Neural cell (in vitro differentiated cells): ENCODE measurements at regions not wholly inside any gene's neighbourhood (a gene's known extent, or its start where the extent isn't known, plus 50 kb on each side); places are given as distances from the start of the nearest gene placed in this dataset.
"Not testable (repeated sequence)": the region's sequence is repeated elsewhere in the genome, so short reads cannot be mapped to it uniquely, and the experiment has no call there.

Experiments used
- H2AFZ ChIP-seq: fragments of 200-600, 300-800 bp; sonication (generic), shearing (Covaris generic); 2 replicates; pipeline ENCODE4 v1.6.0; 2014; ENCODE audit warnings: low read depth, mild to moderate bottlenecking, antibody characterized with exemption, low read length, moderate library complexity
- H3F3A ChIP-seq: fragments of 200-600 bp; shearing (Covaris generic); 2 replicates; pipeline ENCODE4 v1.6.1; 2016; ENCODE audit warnings: mild to moderate bottlenecking, moderate library complexity, mixed read lengths, antibody characterized with exemption, low read length; ENCODE audit not compliant: insufficient read depth, poor library complexity, severe bottlenecking
- H3K27ac ChIP-seq: fragments of 200-600, 300-800 bp; sonication (generic), shearing (Covaris generic); 2 replicates; pipeline ENCODE4 v1.5.1; 2014; ENCODE audit warnings: mild to moderate bottlenecking, low read length, moderate library complexity
- H3K27me3 ChIP-seq: fragments of 300-800, 200-600 bp; sonication (generic), shearing (Covaris generic); 2 replicates; pipeline ENCODE4 v1.6.0; 2014; ENCODE audit warnings: mild to moderate bottlenecking, low read depth, low read length, moderate library complexity; ENCODE audit not compliant: insufficient read depth
- H3K36me3 ChIP-seq: fragments of 300-800, 200-600 bp; sonication (generic), shearing (Covaris generic); 2 replicates; pipeline ENCODE4 v1.5.1; 2014; ENCODE audit warnings: mild to moderate bottlenecking, antibody characterized with exemption, low read length, moderate library complexity; ENCODE audit not compliant: insufficient read depth
- H3K4me2 ChIP-seq: fragments of 300-800, 200-600 bp; sonication (generic), shearing (Covaris generic); 2 replicates; pipeline ENCODE4 v1.6.0; 2014; ENCODE audit warnings: mild to moderate bottlenecking, low read length
- H3K4me3 ChIP-seq: fragments of 300-800, 200-600 bp; sonication (generic), shearing (Covaris generic); 2 replicates; pipeline ENCODE4 v1.5.1; 2014; ENCODE audit warnings: mild to moderate bottlenecking, low read length, moderate library complexity
- H3K79me2 ChIP-seq: fragments of 200-600 bp; shearing (Covaris generic); replicated peaks from 2 replicates; pipeline ENCODE4 v1.6.0; 2014; ENCODE audit warnings: mild to moderate bottlenecking, low read length, moderate library complexity; ENCODE audit not compliant: insufficient read depth
- H3K9ac ChIP-seq: fragments of 300-800, 200-600 bp; sonication (generic), shearing (Covaris generic); 2 replicates; pipeline ENCODE4 v1.6.1; 2016; ENCODE audit warnings: mild to moderate bottlenecking, low read length, mixed read lengths
- H3K9me2 ChIP-seq: fragments of 200-600 bp; shearing (Covaris generic); 2 replicates; pipeline ENCODE4 v1.6.1; 2016; ENCODE audit warnings: mild to moderate bottlenecking, low read length, mixed read lengths; ENCODE audit not compliant: insufficient read depth
- H3K9me3 ChIP-seq: fragments of 200-600, 300-800 bp; sonication (generic), shearing (Covaris generic); 2 replicates; pipeline ENCODE4 v1.6.1; 2016; ENCODE audit warnings: mild to moderate bottlenecking, mixed run types, low read length, moderate library complexity, mixed read lengths
- H4K20me1 ChIP-seq: fragments of 200-600 bp; shearing (Covaris generic); 2 replicates; pipeline ENCODE4 v1.6.1; 2016; ENCODE audit warnings: mild to moderate bottlenecking, mixed run types; ENCODE audit not compliant: insufficient read depth
- EP300 ChIP-seq: fragments of 450-650 bp; conservative IDR thresholded peaks from 2 replicates; pipeline ENCODE4 v1.6.1; 2014; ENCODE audit warnings: antibody characterized with exemption, mild to moderate bottlenecking, moderate library complexity; ENCODE audit not compliant: poor library complexity, severe bottlenecking
- EZH2 ChIP-seq: fragments of 200-600, 300-800 bp; shearing (Covaris generic), sonication (generic); IDR thresholded peaks from 2 replicates; pipeline ENCODE4 v1.6.1; 2014; ENCODE audit warnings: antibody characterized with exemption, low read length, borderline replicate concordance, mild to moderate bottlenecking; ENCODE audit not compliant: insufficient read depth, poor library complexity, severe bottlenecking
- MXI1 ChIP-seq: fragments of 450-650 bp; conservative IDR thresholded peaks from 2 replicates; pipeline ENCODE4 v1.6.1; 2014; ENCODE audit warnings: antibody characterized with exemption, mild to moderate bottlenecking; ENCODE audit not compliant: poor library complexity, severe bottlenecking
- POLR2AphosphoS5 ChIP-seq: IDR thresholded peaks from 2 replicates; pipeline ENCODE4 v1.6.1; 2012
- RAD21 ChIP-seq: fragments of 450-650 bp; conservative IDR thresholded peaks from 2 replicates; pipeline ENCODE4 v1.6.1; 2014; ENCODE audit warnings: antibody characterized with exemption, mild to moderate bottlenecking, moderate library complexity
- SMC3 ChIP-seq: fragments of 450-650 bp; conservative IDR thresholded peaks from 2 replicates; pipeline ENCODE4 v1.6.1; 2014; ENCODE audit warnings: antibody characterized with exemption, mild to moderate bottlenecking, moderate library complexity; ENCODE audit not compliant: poor library complexity
- TAF1 ChIP-seq: IDR thresholded peaks from 2 replicates; pipeline ENCODE4 v1.6.1; 2012; ENCODE audit warnings: low read depth
- TF ChIP-seq, protein P1 (sequence below): IDR thresholded peaks from 2 replicates; pipeline ENCODE4 v1.6.1; 2012; ENCODE audit warnings: borderline replicate concordance
- TF ChIP-seq, protein P2 (sequence below): fragments of 450-650 bp; IDR thresholded peaks from 2 replicates; pipeline ENCODE4 v1.5.1; 2014; ENCODE audit warnings: antibody characterized with exemption, mild to moderate bottlenecking, moderate library complexity; ENCODE audit not compliant: poor library complexity, severe bottlenecking

DNA sequence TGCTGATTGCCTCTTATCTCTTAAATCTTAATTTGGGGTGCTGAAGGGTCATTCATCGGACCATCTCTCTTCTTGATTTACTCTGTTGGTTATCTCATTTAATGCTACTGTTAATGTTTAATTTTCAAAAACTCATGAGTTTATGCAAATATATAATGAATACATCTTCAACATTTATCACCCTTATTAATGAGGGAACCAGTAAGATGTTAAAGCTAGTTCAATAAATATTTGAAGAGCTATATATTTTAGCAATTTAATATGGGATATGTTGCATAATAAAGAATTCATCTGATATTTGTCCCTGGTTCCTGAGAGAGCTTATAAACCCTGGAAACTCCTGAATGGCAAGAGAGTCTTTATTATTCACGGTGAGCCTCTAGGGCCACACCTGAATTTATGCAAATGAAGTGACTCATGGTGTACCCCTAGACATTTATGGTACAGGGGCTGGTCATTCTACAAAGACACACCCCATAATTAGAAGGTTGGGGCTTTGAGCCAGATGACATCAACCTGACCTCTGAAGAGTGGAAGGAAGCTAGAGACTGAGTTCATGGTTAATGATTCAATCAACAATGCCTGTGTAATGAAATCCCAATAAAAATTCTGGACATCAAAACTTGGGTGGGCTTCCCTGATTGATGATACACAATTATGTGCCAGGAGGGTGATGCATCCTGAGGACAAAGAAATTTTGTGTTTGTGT, 339.5 kb upstream of the ZNF608 start:
- Histone ChIP-seq H3K4me3 (no peak overlapping the region), H3K4me2 (no peak overlapping the region), H3K9me3 (no peaks in the 10 kb centered on the region), H3K9me2 (no peaks in the 10 kb centered on the region), H3K27me3 (no peaks in the 10 kb centered on the region), H2AFZ (no peak overlapping the region), H3K36me3 (no peaks in the 10 kb centered on the region), H3K9ac (no peak overlapping the region), H3K79me2 (no peaks in the 10 kb centered on the region), H3F3A (no peaks in the 10 kb centered on the region), H4K20me1 (no peaks in the 10 kb centered on the region), H3K27ac (no peak overlapping the region)
- TF ChIP-seq MXI1: no peak
- TF ChIP-seq EZH2: no peak
- TF ChIP-seq, protein P1, sequence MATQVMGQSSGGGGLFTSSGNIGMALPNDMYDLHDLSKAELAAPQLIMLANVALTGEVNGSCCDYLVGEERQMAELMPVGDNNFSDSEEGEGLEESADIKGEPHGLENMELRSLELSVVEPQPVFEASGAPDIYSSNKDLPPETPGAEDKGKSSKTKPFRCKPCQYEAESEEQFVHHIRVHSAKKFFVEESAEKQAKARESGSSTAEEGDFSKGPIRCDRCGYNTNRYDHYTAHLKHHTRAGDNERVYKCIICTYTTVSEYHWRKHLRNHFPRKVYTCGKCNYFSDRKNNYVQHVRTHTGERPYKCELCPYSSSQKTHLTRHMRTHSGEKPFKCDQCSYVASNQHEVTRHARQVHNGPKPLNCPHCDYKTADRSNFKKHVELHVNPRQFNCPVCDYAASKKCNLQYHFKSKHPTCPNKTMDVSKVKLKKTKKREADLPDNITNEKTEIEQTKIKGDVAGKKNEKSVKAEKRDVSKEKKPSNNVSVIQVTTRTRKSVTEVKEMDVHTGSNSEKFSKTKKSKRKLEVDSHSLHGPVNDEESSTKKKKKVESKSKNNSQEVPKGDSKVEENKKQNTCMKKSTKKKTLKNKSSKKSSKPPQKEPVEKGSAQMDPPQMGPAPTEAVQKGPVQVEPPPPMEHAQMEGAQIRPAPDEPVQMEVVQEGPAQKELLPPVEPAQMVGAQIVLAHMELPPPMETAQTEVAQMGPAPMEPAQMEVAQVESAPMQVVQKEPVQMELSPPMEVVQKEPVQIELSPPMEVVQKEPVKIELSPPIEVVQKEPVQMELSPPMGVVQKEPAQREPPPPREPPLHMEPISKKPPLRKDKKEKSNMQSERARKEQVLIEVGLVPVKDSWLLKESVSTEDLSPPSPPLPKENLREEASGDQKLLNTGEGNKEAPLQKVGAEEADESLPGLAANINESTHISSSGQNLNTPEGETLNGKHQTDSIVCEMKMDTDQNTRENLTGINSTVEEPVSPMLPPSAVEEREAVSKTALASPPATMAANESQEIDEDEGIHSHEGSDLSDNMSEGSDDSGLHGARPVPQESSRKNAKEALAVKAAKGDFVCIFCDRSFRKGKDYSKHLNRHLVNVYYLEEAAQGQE: no peak
- TF ChIP-seq TAF1: no peak
- no peak for TF ChIP-seq POLR2AphosphoS5
- no peak for TF ChIP-seq EP300
- TF ChIP-seq SMC3: no peak
- TF ChIP-seq RAD21: no peak
- TF ChIP-seq, protein P2, sequence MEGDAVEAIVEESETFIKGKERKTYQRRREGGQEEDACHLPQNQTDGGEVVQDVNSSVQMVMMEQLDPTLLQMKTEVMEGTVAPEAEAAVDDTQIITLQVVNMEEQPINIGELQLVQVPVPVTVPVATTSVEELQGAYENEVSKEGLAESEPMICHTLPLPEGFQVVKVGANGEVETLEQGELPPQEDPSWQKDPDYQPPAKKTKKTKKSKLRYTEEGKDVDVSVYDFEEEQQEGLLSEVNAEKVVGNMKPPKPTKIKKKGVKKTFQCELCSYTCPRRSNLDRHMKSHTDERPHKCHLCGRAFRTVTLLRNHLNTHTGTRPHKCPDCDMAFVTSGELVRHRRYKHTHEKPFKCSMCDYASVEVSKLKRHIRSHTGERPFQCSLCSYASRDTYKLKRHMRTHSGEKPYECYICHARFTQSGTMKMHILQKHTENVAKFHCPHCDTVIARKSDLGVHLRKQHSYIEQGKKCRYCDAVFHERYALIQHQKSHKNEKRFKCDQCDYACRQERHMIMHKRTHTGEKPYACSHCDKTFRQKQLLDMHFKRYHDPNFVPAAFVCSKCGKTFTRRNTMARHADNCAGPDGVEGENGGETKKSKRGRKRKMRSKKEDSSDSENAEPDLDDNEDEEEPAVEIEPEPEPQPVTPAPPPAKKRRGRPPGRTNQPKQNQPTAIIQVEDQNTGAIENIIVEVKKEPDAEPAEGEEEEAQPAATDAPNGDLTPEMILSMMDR: no peak

DNA sequence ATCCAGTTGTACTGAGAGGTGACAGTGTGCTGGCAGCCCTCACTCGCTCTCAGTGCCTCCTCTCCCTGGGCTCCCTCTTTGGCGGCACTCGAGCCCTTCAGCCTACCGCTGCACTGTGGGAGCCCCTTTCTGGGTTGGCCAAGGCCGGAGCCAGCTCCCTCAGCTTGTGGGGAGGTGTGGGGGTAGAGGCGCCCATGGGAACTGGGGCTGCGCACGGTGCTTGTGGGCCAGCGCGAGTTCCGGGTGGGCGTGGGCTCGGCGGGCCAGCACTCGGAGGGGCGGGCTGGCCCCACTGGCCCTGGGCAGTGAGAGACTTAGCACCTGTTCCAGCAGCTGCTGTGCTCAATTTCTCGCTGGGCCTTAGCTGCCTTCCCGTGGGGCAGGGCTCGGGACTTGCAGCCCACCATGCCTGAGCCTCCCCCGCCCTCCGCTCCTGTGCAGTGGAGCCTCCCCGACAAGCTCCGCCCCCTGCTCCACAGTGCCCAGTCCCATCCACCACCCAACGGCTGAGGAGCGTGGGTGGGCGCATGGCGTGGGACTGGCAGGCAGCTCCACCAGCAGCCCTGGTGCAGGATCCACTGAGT, 342.2 kb upstream of the ZNF608 start:
- Histone ChIP-seq H3K27me3 (no peaks in the 10 kb centered on the region), H3K9me2 (no peaks in the 10 kb centered on the region), H3K4me3 (no peak overlapping the region), H3K9me3 (no peaks in the 10 kb centered on the region), H3K4me2 (no peak overlapping the region), H3K36me3 (no peaks in the 10 kb centered on the region), H2AFZ (no peak overlapping the region), H3K27ac (no peak overlapping the region), H3K79me2 (no peaks in the 10 kb centered on the region), H3F3A (no peaks in the 10 kb centered on the region), H4K20me1 (no peaks in the 10 kb centered on the region), H3K9ac (no peak overlapping the region)
- TF ChIP-seq MXI1: no peak
- TF ChIP-seq EZH2: no peak
- TF ChIP-seq, protein P1: no peak
- TF ChIP-seq POLR2AphosphoS5: no peak

DNA sequence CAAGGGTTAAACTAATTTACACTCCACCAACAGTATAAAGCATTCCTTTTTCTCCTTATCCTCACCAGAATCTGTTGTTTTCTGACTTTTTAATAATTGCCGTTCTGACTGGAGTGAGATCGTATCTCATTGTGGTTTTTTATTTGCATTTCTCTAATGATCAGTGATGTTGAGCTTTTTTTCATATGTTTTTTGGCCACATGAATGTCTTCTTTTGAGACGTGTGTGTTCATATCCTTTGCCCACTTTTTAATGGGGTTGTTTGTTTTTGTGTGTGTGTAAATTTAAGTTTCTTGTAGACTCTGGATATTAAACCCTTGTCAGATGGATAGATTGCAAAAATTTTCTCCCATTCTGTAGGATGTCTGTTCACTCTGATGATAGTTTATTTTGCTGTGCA, 345.7 kb upstream of the ZNF608 start:
- not testable (repeated sequence) for H3K9ac ChIP-seq, H3K4me3 ChIP-seq, H3K9me2 ChIP-seq, H2AFZ ChIP-seq, H3K27me3 ChIP-seq, H3K9me3 ChIP-seq, H3K4me2 ChIP-seq, H3K36me3 ChIP-seq, H3K79me2 ChIP-seq, H4K20me1 ChIP-seq, H3F3A ChIP-seq, H3K27ac ChIP-seq
